NCI-H1092 (cell line): ENCODE measurements at regions not wholly inside any gene's neighbourhood (a gene's known extent, or its start where the extent isn't known, plus 50 kb on each side); places are given as distances from the start of the nearest gene placed in this dataset.

Experiments
- DNase-seq: peaks from one replicate; lab custom pipeline; 2025; lab: John Stamatoyannopoulos, UW

- no peak for DNase-seq
Observed at GRCh38 chr4:71277353-71277752, 61.5 kb upstream of the SLC4A4 start.

GRCh38 chr4:71283642-71284257, 55.1 kb upstream of the SLC4A4 start:
- no peak for DNase-seq

GRCh38 chr4:71287305-71287704, 51.5 kb upstream of the SLC4A4 start:
- DNase-seq = no peak

GRCh38 chr4:71288875-71289274, 49.9 kb upstream of the SLC4A4 start:
- no peak for DNase-seq
